ENCODE measurements at regions not wholly inside any gene's neighbourhood (a gene's known extent, or its start where the extent isn't known, plus 50 kb on each side); places are given as distances from the start of the nearest gene placed in this dataset.

DNA sequence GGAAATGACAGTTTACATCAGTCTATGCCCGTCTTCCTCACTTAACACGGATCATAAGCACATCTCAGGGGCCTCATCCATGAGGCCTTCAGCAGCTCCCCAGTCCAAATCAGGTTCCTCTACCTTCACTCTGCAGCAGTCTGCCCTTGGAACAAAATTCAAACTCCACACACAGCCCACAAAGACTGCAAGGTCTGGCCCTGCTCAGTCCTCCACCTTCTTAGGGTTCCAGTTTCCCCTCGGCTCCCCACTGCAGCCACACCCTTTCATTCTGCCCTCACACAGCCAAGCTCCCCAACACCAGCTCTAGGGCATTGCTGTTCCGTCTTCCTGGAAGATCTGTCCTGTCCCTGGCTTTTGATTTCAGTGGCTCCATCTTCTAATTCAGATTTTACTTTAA is 95.2 kb upstream of the IQSEC1 start:
- no peak for DNase-seq

DNA sequence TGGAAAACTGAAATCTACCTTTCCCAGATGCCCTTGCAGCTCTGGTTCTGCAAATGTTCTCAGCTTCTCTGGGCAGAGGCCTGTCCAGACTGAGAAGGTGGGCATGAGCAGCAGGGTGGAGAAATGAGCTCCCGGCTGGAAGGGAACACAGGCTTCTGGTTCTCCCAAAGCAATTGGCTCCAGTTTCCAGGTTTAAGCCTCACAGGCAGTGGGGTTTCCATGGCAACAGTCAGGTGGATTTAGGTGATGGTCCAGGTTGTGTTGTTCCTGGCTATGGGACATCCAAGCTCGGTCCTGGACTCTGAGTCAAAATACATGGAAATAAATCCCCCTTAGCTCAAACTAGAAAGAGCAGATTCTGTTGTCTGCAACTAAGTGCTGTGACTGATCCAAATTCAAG is 94.6 kb upstream of the IQSEC1 start:
- no peak for DNase-seq

DNA sequence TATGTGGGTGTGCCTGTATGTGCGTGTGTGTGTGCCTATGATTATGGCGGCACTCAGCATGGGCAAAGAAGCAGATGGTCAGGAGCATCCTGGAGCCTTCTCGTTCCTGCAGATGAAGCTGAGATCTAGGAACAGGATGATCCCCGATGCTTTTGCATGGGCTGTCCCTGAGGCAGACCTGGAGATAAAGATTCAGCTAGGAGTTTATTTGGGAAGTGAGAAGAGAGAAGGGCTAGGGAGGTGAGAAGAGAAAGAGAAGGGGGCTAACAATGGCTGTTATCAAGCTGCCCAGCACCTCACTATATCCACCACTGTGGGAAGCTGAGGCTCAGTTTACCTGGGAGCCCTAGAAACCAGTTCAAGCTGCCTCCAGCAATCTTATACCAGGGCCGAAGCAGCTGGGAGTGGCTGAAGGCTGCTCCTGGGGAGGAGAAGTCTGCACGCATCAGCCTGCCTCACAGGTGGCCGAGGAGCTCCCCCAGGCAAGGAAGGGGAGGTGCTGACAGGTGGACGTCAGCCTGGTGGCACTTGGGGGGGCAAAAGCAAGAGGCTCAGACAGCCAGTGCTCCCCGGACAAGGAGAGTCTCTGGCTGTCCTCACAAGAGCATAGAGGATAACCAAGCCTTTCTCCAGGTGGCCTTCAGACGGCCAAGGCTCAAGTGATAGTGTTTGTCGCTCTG is 94.0 kb upstream of the IQSEC1 start:
- no peak for DNase-seq

DNA sequence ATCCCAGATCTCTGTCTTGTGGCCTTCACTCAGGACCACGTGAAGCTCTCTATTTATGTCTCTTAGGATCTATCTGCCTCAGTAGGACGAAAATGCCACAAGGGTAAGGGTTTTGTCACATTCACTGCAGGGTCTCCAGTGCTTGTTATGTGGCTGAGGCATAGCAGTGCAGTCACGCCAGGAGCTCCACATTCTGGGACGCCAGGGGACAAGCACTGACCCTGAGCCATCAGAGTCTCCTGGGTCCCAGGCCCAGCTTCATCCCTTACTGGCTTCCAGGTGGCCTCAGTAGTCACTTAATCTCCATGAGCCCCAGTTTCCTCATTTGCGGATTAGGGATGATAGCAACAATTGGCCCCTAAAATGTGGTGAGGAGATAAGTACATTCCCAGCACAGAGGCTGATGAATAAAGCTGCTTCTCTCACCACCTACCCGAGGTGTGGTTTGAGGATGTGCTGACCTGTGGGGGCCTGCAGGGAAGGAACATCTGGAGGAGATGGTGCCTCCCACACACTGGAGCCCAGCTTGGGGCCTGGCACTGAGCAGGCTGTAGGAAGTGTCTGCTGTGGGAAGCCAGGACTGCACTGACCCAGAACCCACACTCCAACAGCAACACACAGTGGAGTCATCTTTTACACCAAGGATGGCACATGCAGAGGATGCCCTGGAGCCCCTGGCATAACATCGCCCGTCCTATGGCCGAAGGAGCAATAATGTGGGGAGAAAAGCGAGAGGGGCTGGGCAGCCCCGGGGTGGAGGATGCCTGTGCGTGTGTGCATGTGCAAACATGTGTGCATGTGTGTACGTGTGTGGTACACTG is 93.2 kb upstream of the IQSEC1 start:
- no peak for DNase-seq

DNA sequence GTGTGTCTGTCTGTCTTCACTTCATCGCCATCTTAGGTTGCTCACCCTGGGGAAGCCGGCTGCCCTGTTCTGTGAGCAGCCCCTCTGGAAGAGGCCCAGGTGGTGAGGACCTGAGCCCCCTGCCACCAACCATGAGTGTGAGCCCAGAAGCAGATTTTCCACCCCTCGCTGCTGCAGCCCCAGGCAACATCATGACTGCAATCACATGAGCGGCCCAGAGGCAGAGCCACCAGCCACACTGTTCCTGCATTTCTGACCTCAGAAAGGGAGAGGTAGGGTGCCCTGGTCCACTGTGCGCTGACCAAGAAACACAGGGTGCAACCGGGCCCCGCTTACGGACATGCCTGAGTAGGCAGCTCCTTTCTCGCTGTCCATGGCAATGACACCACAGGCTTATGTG is 92.3 kb upstream of the IQSEC1 start:
- no peak for DNase-seq

DNA sequence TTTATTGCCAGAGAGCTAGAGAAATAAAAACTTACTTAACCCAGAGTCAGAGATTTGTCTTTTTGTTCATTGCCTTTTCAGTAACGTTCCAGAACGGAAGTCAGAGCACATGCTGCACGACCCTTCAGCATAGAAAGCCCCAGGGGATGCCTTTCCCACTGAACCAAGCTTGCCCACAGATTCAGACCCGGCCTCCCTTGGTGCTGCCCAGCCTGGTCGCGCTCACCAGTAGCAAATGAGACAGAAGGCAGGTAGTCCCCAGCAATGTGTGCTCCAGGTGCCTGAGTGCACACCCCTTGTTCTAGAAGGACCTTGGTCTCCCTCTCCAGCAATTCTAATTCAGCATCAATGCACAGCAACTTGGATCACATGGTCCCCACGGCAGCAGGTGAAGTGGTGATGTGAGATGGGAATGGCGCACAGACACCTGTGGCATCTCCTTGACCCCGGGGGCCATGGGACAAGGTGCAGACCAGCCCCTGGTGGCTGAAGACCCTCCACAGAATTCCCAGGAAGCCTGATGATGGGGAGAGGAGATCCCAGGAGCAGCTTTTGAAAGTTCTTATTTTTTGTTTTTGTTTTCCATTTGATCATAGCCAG is 91.8 kb upstream of the IQSEC1 start:
- DNase-seq: no peak

DNA sequence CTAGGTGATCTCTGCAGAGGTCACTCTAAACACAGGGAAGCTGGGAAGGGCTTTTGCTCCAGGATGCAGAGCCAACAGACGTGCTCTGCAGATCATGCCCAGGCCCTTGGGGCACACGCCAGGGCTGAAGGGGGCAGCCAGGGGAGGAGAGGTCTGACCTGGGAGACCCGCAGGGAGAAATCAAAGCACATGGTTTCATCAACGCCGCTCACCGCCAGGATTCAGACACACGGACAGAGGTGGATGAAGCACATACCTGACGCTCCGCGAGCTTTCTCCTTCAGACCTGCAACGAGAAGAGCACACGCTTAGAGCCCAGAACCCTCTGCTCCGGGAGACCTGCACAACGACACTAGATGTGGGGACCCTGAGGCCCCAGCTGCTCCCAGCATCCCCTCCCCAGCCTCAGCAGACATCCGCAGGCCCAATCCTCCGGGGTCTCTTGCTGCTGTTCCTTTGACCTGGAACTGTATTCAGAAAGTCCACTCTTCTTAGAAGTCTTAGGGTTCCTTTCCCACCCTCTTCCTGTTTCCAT is 90.7 kb upstream of the IQSEC1 start:
- no peak for DNase-seq

DNA sequence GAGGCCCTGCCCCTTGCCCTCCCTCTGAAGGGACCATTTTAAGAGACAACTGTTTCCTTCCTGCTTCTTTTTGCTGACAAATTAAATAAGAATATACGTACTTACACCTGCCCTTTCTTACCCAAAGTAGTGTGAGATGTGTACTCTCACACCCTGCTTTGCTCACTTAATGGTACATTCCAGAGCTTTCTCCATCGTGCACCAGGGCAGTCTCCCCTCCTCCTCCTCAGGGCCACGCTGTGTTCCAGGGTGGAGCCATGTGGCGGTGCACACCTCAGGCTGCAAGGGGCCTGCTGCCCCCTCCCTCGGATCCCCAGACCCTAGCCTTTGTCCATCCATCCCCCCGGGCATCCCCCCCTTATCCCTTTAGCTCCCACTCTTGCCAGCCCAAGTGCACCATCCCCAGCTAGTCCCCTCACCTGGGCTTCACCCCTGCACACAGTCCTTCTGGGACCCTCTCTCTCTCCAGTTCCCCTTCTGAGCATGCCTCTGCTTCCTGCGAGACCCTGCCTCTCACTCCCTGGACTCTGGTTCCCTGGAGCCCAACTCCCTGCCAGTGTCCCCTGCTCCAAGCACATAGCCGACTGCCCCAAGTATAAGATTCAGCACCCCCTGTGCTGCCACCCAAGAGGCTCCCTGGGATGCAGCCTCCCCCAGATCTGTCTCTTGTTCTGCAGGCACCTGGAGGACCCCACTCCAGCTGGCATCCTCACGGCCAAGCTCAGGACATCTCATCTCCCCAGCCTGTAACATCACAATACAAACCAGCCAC is 89.5 kb upstream of the IQSEC1 start:
- no peak for DNase-seq

DNA sequence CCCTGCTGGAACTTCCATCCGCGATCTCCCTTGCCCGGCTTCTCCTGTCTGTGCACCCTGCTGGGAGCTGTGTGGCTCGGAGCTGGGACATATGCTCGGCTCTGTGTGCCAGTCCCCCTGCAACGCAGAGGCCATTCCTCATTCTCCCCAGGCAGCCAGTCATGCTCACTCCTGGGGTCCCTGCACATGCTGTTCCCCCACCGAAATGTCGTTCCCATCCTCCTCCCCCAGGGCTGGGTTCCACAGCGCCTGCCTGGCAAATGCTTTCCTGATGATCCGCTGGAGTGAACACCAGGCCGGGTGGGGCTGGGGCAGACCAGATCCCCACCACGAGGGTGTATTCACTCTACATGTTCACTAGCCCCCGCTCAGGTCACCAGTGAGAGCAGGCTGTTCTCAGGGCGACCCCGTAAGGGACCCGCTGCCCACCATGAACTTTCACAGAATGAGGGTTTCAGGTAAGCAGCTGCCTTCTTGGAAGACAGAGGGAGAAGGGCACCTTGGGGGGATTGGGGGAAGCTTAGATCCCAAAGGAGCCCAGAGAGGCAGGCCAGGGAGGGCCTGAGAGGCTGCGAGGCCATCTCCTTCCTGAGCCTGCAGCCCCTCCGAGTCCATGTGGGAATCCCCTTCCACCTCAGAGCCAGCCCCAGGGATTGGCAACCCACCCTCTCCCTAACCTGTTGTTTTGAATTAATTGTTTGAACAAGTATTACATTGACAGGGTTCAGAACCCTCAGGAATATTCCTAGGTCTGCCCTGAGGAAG is 88.7 kb upstream of the IQSEC1 start:
- DNase-seq: no peak

DNA sequence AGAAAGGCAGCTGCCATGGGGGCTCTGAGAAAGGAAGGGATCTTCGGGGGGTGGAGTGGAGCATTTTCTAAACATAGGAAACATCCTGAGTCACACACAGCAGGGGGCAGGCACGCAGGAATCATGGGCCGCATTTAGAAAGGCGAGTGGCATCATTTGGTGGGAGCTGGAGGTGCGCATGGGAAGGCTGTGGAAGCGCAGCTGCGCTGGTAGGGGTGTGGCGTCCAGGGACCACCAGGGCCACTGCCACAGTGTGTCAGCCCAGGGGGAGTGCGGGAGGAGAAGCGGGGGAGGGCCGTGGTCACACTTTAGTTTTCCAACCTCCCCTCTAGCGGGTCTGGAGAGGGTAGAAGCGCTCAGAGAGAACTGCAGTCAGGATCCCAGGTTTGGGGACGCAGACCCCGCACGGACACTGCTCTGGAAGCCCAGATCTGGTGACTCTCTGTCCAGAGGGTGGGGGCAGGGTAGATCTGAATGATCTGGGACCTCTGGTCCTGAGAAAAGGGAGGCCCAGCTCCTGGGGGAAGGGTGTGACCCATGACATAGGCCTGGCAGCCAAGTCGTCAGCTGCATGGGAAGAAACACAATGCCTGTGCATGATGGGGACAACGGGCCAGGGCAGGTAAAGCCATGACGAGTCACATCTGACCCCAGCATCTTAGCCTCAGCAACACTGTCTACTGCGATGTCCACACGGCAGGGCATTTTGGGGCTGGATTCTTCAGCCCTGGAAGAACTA is 88.0 kb upstream of the IQSEC1 start:
- no peak for DNase-seq

DNA sequence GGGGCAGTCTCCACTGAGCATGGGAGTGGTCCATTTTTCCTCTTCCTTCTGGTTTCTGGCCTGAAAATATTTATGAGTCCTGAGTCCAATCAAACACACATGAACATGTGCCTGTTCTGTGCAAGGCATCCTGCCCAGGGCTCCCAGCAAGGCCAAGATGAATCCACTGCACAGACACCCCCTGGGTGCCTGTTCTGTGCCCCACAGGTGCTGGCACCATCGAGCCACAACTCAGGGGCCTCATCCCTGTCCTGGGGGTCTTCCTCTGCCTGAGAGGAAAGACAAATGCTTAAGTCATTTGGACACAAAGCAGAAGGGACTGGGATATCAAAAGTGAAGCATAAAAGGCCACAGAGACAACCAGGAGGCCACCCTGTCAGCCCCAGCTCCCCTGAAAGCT is 87.4 kb upstream of the IQSEC1 start:
- DNase-seq: no peak

DNA sequence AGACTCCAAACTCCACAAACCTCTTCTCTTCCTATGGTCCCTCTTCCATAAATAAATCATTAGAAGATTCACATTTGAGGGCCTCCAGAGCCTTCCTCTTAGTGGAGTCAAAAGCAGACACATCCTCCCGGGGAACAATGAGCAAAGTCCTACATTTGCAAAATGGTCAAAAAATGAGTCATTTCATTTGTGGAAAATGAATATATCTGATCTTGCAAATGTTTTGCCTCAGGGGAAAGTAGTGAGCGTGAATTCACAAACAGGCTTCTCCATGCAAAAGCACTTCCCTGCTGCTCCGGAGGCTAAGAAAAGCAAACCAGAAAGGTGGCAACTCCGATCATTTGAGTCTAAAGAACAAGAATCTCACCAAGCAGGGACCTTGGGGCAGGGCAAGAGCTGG is 86.7 kb upstream of the IQSEC1 start:
- DNase-seq: no peak

DNA sequence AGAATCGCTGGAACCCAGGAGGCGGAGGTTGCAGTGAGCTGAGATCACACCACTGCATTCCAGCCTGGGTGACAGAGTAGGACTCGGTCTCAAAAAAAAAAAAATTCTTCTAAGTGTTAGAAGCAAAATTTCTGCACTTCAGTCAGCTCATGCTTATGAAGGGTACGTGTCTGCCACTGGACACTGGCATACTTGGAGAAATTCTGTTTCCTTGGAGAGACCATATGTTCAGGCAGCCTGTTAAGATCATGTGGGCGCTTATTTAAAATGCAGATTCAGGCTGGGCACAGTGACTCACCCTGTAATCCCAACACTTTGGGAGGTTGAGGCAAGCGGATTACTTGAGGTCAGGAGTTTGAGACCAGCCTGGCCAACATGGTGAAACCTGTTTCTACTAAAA is 85.6 kb upstream of the IQSEC1 start:
- DNase-seq: no peak

DNA sequence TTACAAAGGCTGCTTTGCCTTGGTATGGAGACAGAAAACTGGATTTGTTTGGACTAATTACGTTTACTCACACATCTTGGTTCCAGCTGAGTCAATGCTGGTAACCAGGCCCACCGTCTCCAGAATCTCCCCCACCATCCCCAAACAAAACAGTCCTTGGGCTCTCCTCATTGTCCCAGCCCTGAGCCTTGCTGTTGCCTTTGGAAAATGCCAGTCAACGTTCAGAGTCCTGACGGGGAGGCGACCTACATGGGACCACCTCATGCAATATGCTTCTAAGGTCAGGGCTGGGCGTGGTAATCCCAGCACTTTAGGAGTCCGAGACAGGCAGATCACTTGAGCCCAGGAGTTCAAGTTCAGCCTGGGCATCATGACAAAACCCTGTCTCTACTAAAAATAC is 85.2 kb upstream of the IQSEC1 start:
- DNase-seq: no peak

DNA sequence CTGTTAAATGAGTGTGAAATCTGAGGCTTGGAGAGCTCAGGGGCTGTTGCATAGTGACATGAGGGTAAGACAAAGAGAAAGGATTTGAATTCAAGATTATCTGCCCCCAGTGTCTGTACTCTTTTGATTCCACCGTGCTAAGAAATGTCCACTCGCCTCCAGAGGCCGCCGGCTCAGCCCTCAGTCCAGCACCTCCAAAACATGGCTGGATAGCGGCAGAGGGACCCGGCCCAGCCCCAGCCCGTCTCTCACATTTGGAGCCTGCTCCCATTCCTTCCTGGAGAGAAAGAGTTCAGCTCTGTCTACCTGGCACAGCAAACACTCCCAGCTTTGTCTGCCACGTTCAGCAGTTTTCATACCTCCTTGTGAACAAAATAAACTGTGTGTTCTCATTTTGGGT is 84.8 kb upstream of the IQSEC1 start:
- no peak for DNase-seq

DNA sequence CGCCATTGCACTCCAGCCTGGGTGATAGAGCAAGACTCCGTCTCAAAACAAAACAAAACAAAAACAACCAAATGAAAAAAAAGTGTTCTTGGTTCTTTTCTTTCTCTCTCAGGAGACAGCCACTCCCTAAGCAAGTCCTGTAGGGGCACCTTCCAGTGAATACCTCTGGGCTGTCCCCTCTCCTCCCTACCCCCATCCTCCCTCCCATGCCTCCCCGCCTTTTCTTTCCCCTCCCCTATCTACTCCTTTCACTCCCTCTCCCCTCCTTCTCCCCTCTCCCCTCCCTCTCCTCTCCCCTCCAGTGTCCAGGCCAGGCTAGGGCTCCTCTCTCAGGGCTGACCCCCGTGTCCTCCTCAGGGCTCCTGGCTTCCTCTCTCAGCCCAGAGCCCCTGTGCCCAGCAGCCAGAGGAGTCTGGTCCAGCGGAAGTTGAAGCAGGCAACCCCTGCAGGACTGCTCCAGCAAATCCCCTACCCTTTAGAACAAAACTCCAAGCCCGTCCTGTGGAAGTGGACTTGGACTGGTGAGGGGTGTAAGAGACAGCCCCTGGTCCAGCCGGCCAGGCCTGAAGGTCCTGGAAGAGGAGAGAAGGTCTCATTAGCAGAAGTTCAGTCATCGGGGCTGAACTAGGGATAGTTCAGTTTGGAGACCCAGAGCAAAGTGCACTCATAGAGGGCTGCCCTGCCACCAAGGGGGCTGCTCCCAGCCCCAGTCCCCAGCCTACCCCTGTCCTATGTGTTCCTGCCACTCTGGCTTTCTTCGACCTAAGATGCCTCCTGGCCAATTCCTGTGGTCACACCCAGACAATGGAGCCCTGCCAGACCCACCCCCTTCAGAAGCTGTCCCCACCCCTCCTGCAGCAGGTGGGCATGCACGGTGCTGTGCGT is 79.8 kb upstream of the IQSEC1 start:
- no peak for DNase-seq

DNA sequence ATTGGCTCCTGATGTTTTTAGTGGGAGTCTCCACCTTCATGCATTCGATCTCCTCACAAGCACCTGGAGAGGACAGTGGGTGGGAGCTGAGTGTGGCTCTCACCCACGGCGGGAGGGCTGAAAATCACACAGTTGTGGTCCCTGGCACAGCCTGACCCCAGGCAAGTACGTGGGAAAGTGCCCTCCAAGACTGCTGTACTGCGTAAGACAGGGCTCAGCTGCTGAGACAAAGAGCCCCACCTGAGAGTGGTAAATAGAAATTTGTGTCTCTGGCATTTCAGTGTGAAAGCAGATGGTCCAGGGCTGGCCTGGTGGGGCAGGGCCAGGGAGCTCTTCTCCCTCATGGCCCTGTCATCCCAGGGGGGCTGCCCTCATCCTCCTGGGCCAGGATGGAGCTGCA is 77.4 kb upstream of the IQSEC1 start:
- no peak for DNase-seq

DNA sequence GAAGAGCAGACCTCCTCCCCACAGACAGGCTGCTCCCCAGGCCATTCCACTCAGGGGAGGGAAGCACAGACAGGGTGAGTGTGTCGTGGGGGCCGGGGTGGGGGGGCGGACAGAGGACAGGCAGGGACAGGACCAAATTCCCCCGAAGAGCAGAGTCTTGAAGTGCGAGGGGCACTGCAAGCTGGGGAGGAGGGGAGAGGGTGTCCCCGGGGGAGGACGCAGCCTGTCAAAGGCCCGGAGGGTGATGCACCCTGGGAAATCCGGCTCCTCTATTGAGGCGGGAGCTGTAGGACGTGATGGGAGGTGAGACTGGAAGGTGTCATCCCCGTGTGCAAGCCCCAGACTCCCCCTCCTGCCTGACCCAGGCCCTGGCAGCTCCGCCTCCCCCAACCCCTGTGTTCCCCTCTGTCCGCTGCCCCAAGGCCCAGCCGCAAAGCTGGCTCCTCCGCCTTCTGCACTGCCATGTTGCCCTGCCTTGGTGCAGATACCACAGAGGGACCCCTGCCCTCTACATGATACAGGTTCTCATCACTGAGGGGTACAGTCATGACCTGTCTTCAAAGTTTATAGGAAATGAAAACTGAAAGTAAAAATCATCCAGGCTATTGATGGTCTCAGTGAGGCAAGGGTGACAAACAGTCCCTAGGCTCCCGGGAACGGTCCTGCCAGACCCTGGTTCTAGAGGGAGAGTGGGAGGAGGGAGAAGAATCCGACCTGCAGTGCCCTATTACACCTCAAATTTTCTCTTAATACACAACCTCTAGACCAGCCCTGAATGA is 76.3 kb upstream of the IQSEC1 start:
- peak; percentile 62 for DNase-seq

DNA sequence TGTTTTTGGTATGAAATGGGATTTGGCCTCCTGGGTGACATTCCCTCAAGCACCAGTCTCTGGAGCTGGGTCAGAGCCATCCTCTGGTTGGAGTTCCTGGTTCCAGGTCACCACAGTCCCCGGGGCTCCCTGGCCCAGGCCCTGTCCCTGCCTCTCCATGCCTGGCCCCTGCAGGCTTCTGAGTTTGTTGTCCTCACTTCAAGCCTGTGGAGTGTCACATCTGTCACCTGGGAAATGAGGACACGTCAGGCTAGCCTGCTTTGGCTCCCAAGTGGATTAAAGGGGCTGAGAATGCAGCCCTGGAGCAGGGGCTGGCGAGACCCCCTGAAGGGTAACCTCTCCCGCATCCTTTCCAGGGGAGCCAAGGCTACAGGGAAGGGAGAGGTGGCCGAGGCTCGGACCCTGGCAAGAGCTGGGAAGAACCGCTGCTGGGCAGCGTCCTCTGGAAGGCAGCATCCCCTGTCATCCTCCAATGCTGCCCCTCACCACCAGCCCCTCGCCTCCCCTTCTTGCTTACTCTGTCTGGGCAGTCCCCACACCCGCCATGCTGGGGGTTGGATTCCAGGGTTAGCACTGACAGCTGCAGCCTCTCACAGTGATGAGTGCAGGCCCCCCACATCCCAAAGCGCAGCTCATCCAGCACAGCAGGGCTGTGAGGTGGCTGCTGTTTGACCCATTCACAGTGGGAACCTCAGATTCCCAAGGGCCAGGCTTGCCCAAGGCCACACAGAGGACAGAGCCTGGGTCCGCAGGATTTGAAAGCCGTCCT is 75.5 kb upstream of the IQSEC1 start:
- DNase-seq: no peak

Measured in OCI-M1 (cell line).